NCI-H2107 (cell line): ENCODE measurements at regions not wholly inside any gene's neighbourhood (a gene's known extent, or its start where the extent isn't known, plus 50 kb on each side); places are given as distances from the start of the nearest gene placed in this dataset.
A peak's percentile ranks its signal among the peaks of the same experiment; 100 is the strongest.
"Not testable (repeated sequence)": the region's sequence is repeated elsewhere in the genome, so short reads cannot be mapped to it uniquely, and the experiment has no call there.

Experiments used
- DNase-seq: peaks from one replicate; lab custom pipeline; 2025; lab: John Stamatoyannopoulos, UW

- DNase-seq, result no peak
Measured at GRCh38 chr1:219433001-219433400, 179.9 kb downstream of the ZC3H11B start.

- no peak for DNase-seq
Measured at GRCh38 chr1:219432191-219432606, 180.7 kb downstream of the ZC3H11B start.

- no peak for DNase-seq
Measured at GRCh38 chr1:219430419-219430818, 182.5 kb downstream of the ZC3H11B start.

GRCh38 chr1:219428651-219429050 is 184.3 kb downstream of the ZC3H11B start:
- no peak for DNase-seq

- no peak for DNase-seq
Measured at GRCh38 chr1:219427989-219428388, 184.9 kb downstream of the ZC3H11B start.

- DNase-seq, result no peak
Measured at GRCh38 chr1:219427403-219427802, 185.5 kb downstream of the ZC3H11B start.

GRCh38 chr1:219422811-219423598 is 189.9 kb downstream of the ZC3H11B start:
- DNase-seq, result no peak

- no peak for DNase-seq
Measured at GRCh38 chr1:219420913-219421312, 192.0 kb downstream of the ZC3H11B start.

- DNase-seq, result no peak
Measured at GRCh38 chr1:219419860-219420259, 193.0 kb downstream of the ZC3H11B start.

GRCh38 chr1:219419065-219419464 is 193.8 kb downstream of the ZC3H11B start:
- no peak for DNase-seq

- no peak for DNase-seq
Measured at GRCh38 chr1:219417610-219418009, 195.3 kb downstream of the ZC3H11B start.

- DNase-seq, result peak; percentile 47
Measured at GRCh38 chr1:219416598-219417238, 196.2 kb downstream of the ZC3H11B start.

- no peak for DNase-seq
Measured at GRCh38 chr1:219415915-219416314, 197.0 kb downstream of the ZC3H11B start.

- no peak for DNase-seq
Measured at GRCh38 chr1:219415433-219415832, 197.5 kb downstream of the ZC3H11B start.

- no peak for DNase-seq
Measured at GRCh38 chr1:219414250-219414649, 198.7 kb downstream of the ZC3H11B start.

- peak; percentile 75 for DNase-seq
Measured at GRCh38 chr1:219413536-219413935, 199.4 kb downstream of the ZC3H11B start.

- DNase-seq, result no peak
Measured at GRCh38 chr1:219412772-219413171, 200.1 kb downstream of the ZC3H11B start.

GRCh38 chr1:219410721-219411120 is 202.2 kb downstream of the ZC3H11B start:
- DNase-seq, result not testable (repeated sequence)

GRCh38 chr1:219405531-219406331 is 207.2 kb downstream of the ZC3H11B start:
- no peak for DNase-seq

- DNase-seq, result no peak
Measured at GRCh38 chr1:219404629-219405028, 208.3 kb downstream of the ZC3H11B start.

GRCh38 chr1:219402925-219403324 is 210.0 kb downstream of the ZC3H11B start:
- no peak for DNase-seq

- DNase-seq, result no peak
Measured at GRCh38 chr1:219401724-219402625, 210.9 kb downstream of the ZC3H11B start.
